HG02840 (cell line): ENCODE measurements at regions not wholly inside any gene's neighbourhood (a gene's known extent, or its start where the extent isn't known, plus 50 kb on each side); places are given as distances from the start of the nearest gene placed in this dataset.
A peak's percentile ranks its signal among the peaks of the same experiment; 100 is the strongest.

Experiments
- ATAC-seq: cut with Tn5 transposase; IDR thresholded peaks from one replicate; pipeline ENCODE4 v1.9.1; 2021; ENCODE audit warnings: mild to moderate bottlenecking, moderate library complexity, moderate number of reproducible peaks; ENCODE audit not compliant: unreplicated experiment, low FRiP score

GRCh38 chr9:129490583-129491486 lies 130.1 kb downstream of the C9orf50 start:
- no peak for ATAC-seq

- ATAC-seq, result no peak
Observed at GRCh38 chr9:129489838-129490582, 130.9 kb downstream of the C9orf50 start.

GRCh38 chr9:129487658-129488483 lies 133.0 kb downstream of the C9orf50 start:
- ATAC-seq, result peak; percentile 18

GRCh38 chr9:129486756-129487657 lies 133.9 kb downstream of the C9orf50 start:
- no peak for ATAC-seq

GRCh38 chr9:129485145-129485774 lies 135.6 kb downstream of the C9orf50 start:
- no peak for ATAC-seq

GRCh38 chr9:129484352-129485000 lies 136.4 kb downstream of the C9orf50 start:
- no peak for ATAC-seq

- no peak for ATAC-seq
Observed at GRCh38 chr9:129483415-129484351, 137.2 kb downstream of the C9orf50 start.

- no peak for ATAC-seq
Observed at GRCh38 chr9:129482521-129483414, 138.1 kb downstream of the C9orf50 start.

- no peak for ATAC-seq
Observed at GRCh38 chr9:129481810-129482511, 138.9 kb downstream of the C9orf50 start.

- no peak for ATAC-seq
Observed at GRCh38 chr9:129481424-129481809, 139.5 kb downstream of the C9orf50 start.

GRCh38 chr9:129480745-129481144 lies 140.2 kb downstream of the C9orf50 start:
- no peak for ATAC-seq

GRCh38 chr9:129480227-129480626 lies 140.7 kb downstream of the C9orf50 start:
- no peak for ATAC-seq

- no peak for ATAC-seq
Observed at GRCh38 chr9:129479631-129480011, 141.3 kb downstream of the C9orf50 start.

GRCh38 chr9:129478961-129479630 lies 141.8 kb downstream of the C9orf50 start:
- no peak for ATAC-seq

- ATAC-seq, result no peak
Observed at GRCh38 chr9:129478461-129478860, 142.4 kb downstream of the C9orf50 start.
